GM12878 (cell line): ENCODE measurements at regions not wholly inside any gene's neighbourhood (a gene's known extent, or its start where the extent isn't known, plus 50 kb on each side); places are given as distances from the start of the nearest gene placed in this dataset.

Source experiments
- EP300 ChIP-seq, 2 experiments: fragments of 150-350 bp in 1 of 2; IDR thresholded peaks; 2 replicates each; pipeline ENCODE4 v1.6.1; 2011 to 2012; ENCODE audit warnings: low read depth in 2 of 2, low read length in 2 of 2, borderline replicate concordance in 1 of 2, improper control_type of control experiment in 1 of 2, inconsistent platforms in 1 of 2; ENCODE audit not compliant: control insufficient read depth in 1 of 2
- JUNB ChIP-seq: IDR thresholded peaks from 2 replicates; pipeline ENCODE4 v1.6.1; 2016; ENCODE audit warnings: antibody characterized with exemption, mild to moderate bottlenecking
- JUND ChIP-seq: IDR thresholded peaks from 2 replicates; pipeline ENCODE4 v1.6.1; 2012; ENCODE audit warnings: low read depth, mild to moderate bottlenecking, low read length, improper control_type of control experiment, moderate library complexity
- NFYB ChIP-seq: IDR thresholded peaks from 2 replicates; pipeline ENCODE4 v1.6.1; 2011; ENCODE audit warnings: low read depth, mild to moderate bottlenecking, low read length, improper control_type of control experiment, moderate library complexity; ENCODE audit not compliant: insufficient read depth
- POLR2A ChIP-seq: IDR thresholded peaks from 2 replicates; pipeline ENCODE4 v1.6.1; 2011; ENCODE audit warnings: low read depth, mild to moderate bottlenecking, low read length
- POLR2AphosphoS2 ChIP-seq: IDR thresholded peaks from 2 replicates; pipeline ENCODE4 v1.6.1; 2011; ENCODE audit warnings: low read depth, mild to moderate bottlenecking, low read length, improper control_type of control experiment, moderate library complexity
- SIN3A ChIP-seq: IDR thresholded peaks from 2 replicates; pipeline ENCODE4 v1.6.1; 2012; ENCODE audit warnings: low read depth, low read length, improper control_type of control experiment
- STAT3 ChIP-seq: IDR thresholded peaks from 2 replicates; pipeline ENCODE4 v1.6.1; 2011; ENCODE audit warnings: low read depth, low read length, improper control_type of control experiment
- ZSCAN29 ChIP-seq: fragments of 450-650 bp; IDR thresholded peaks from 2 replicates; pipeline ENCODE4 v1.6.1; 2017; ENCODE audit warnings: mild to moderate bottlenecking, moderate library complexity
- TF ChIP-seq, protein P1 (sequence below), 3 experiments: IDR thresholded peaks in 2 of 3; conservative IDR thresholded peaks in 1 of 3; 2 replicates each; pipeline ENCODE4 v1.5.1; 2011; ENCODE audit warnings: low read depth in 3 of 3, low read length in 3 of 3, mild to moderate bottlenecking in 3 of 3, control low read depth in 2 of 3, moderate library complexity in 2 of 3, inconsistent platforms in 1 of 3, mixed read lengths in 1 of 3; ENCODE audit not compliant: control insufficient read depth in 2 of 3, insufficient read depth in 1 of 3; ENCODE audit errors: extremely low read depth in 1 of 3
- TF ChIP-seq, protein P2 (sequence below): IDR thresholded peaks from 2 replicates; pipeline ENCODE4 v1.6.1; 2012; ENCODE audit warnings: mild to moderate bottlenecking, low read depth, low read length

DNA sequence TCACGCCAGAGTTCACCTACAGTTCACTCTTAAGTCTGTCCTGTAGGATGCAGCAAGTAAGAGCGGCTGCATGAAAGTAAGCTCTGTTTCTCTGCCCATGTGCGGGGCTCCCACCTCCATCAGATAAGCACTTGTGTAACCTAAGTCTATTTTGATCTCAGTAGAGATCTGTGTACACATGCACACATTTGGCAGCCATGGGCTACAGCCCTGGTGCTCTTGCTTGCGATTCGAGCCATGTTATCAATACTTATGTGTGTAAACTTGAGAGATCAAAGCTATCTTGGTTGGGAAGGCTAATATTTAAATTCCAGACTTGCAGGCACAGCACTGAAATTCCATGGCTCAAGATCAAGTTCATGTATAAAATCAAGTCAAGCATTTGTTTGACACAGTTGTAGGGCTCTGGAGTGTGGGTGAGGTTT lies 244.7 kb upstream of the FGGY start:
- TF ChIP-seq JUNB (no peak), STAT3 (no peak), NFYB (no peak), EP300 (IDR thresholded peaks at IDR 0.05; ENCODE audit: borderline replicate concordance in 1 of 2, control insufficient read depth in 1 of 2, low read depth in 2 of 2, low read length in 2 of 2) (no peak), SIN3A (no peak), JUND (no peak), POLR2A (no peak), POLR2AphosphoS2 (no peak), ZSCAN29 (no peak)
- TF ChIP-seq, protein P1, sequence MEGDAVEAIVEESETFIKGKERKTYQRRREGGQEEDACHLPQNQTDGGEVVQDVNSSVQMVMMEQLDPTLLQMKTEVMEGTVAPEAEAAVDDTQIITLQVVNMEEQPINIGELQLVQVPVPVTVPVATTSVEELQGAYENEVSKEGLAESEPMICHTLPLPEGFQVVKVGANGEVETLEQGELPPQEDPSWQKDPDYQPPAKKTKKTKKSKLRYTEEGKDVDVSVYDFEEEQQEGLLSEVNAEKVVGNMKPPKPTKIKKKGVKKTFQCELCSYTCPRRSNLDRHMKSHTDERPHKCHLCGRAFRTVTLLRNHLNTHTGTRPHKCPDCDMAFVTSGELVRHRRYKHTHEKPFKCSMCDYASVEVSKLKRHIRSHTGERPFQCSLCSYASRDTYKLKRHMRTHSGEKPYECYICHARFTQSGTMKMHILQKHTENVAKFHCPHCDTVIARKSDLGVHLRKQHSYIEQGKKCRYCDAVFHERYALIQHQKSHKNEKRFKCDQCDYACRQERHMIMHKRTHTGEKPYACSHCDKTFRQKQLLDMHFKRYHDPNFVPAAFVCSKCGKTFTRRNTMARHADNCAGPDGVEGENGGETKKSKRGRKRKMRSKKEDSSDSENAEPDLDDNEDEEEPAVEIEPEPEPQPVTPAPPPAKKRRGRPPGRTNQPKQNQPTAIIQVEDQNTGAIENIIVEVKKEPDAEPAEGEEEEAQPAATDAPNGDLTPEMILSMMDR (IDR thresholded peaks at IDR 0.05 in 2 of 3, conservative IDR thresholded peaks at IDR 0.05 in 1 of 3; ENCODE audit: control insufficient read depth in 2 of 3, extremely low read depth in 1 of 3, insufficient read depth in 1 of 3, low read depth in 3 of 3, low read length in 3 of 3): no peak
- TF ChIP-seq, protein P2, sequence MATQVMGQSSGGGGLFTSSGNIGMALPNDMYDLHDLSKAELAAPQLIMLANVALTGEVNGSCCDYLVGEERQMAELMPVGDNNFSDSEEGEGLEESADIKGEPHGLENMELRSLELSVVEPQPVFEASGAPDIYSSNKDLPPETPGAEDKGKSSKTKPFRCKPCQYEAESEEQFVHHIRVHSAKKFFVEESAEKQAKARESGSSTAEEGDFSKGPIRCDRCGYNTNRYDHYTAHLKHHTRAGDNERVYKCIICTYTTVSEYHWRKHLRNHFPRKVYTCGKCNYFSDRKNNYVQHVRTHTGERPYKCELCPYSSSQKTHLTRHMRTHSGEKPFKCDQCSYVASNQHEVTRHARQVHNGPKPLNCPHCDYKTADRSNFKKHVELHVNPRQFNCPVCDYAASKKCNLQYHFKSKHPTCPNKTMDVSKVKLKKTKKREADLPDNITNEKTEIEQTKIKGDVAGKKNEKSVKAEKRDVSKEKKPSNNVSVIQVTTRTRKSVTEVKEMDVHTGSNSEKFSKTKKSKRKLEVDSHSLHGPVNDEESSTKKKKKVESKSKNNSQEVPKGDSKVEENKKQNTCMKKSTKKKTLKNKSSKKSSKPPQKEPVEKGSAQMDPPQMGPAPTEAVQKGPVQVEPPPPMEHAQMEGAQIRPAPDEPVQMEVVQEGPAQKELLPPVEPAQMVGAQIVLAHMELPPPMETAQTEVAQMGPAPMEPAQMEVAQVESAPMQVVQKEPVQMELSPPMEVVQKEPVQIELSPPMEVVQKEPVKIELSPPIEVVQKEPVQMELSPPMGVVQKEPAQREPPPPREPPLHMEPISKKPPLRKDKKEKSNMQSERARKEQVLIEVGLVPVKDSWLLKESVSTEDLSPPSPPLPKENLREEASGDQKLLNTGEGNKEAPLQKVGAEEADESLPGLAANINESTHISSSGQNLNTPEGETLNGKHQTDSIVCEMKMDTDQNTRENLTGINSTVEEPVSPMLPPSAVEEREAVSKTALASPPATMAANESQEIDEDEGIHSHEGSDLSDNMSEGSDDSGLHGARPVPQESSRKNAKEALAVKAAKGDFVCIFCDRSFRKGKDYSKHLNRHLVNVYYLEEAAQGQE: no peak
